ENCODE measurements at regions not wholly inside any gene's neighbourhood (a gene's known extent, or its start where the extent isn't known, plus 50 kb on each side); places are given as distances from the start of the nearest gene placed in this dataset.

GRCh38 chr4:125104616-125105015 is 210.1 kb upstream of the FAT4 start:
- no peak overlapping the region for H2AFZ ChIP-seq (ENCODE audit: low read length)
- H3K79me2 ChIP-seq (ENCODE audit: insufficient read depth, low read length), result no peaks in the 10 kb centered on the region
- H3K27ac ChIP-seq (ENCODE audit: low read depth, low read length, poor library complexity, severe bottlenecking), result no peak overlapping the region

GRCh38 chr4:125101719-125102118 is 213.0 kb upstream of the FAT4 start:
- no peaks in the 10 kb centered on the region for H3K79me2 ChIP-seq (ENCODE audit: insufficient read depth, low read length)
- TF ChIP-seq CTCF (IDR thresholded peaks at IDR 0.05; ENCODE audit: low read length), result no peak
- TF ChIP-seq EZH2 (IDR thresholded peaks at IDR 0.05; ENCODE audit: borderline replicate concordance, low read length), result no peak
- no peaks in the 10 kb centered on the region for H3K27me3 ChIP-seq (ENCODE audit: insufficient read depth, low read length)
- no peaks in the 10 kb centered on the region for H3K9me3 ChIP-seq (ENCODE audit: low read length)
- H3K4me3 ChIP-seq (ENCODE audit: low read depth, low read length, poor library complexity, severe bottlenecking), result no peak overlapping the region
- no peak overlapping the region for H3K4me2 ChIP-seq (ENCODE audit: low read length)
- no peaks in the 10 kb centered on the region for H3K9me2 ChIP-seq (ENCODE audit: low read depth, low read length)
- H3K4me1 ChIP-seq (ENCODE audit: insufficient read depth, low read length, severe bottlenecking), result no peaks in the 10 kb centered on the region
- H3F3A ChIP-seq (ENCODE audit: insufficient read depth, low read length), result no peaks in the 10 kb centered on the region
- H3K9ac ChIP-seq (ENCODE audit: low read length), result no peak overlapping the region
- H4K20me1 ChIP-seq (ENCODE audit: insufficient read depth, low read length), result no peaks in the 10 kb centered on the region
- H2AFZ ChIP-seq (ENCODE audit: low read length), result no peak overlapping the region
- no peak overlapping the region for H3K27ac ChIP-seq (ENCODE audit: low read depth, low read length, poor library complexity, severe bottlenecking)
- no peaks in the 10 kb centered on the region for H3K36me3 ChIP-seq (ENCODE audit: insufficient read depth, low read length)

More at GRCh38 chr4:125104616-125105015, 210.1 kb upstream of the FAT4 start:
- Histone ChIP-seq H3K9ac (ENCODE audit: low read length) (no peak overlapping the region), H3K4me2 (ENCODE audit: low read length) (no peak overlapping the region), H3K4me1 (ENCODE audit: insufficient read depth, low read length, severe bottlenecking) (no peaks in the 10 kb centered on the region), H3K27me3 (ENCODE audit: insufficient read depth, low read length) (no peaks in the 10 kb centered on the region), H3K9me2 (ENCODE audit: low read depth, low read length) (no peaks in the 10 kb centered on the region), H3K9me3 (ENCODE audit: low read length) (no peaks in the 10 kb centered on the region), H4K20me1 (ENCODE audit: insufficient read depth, low read length) (no peaks in the 10 kb centered on the region), H3K4me3 (ENCODE audit: low read depth, low read length, poor library complexity, severe bottlenecking) (no peak overlapping the region), H3K36me3 (ENCODE audit: insufficient read depth, low read length) (no peaks in the 10 kb centered on the region), H3F3A (ENCODE audit: insufficient read depth, low read length) (no peaks in the 10 kb centered on the region)
- TF ChIP-seq CTCF (IDR thresholded peaks at IDR 0.05; ENCODE audit: low read length), result no peak
- no peak for TF ChIP-seq EZH2 (IDR thresholded peaks at IDR 0.05; ENCODE audit: borderline replicate concordance, low read length)

- H3K27ac ChIP-seq (ENCODE audit: low read depth, low read length, poor library complexity, severe bottlenecking), result no peak overlapping the region
- TF ChIP-seq EZH2 (IDR thresholded peaks at IDR 0.05; ENCODE audit: borderline replicate concordance, low read length) (no peak), CTCF (IDR thresholded peaks at IDR 0.05; ENCODE audit: low read length) (no peak)
- H3K36me3 ChIP-seq (ENCODE audit: insufficient read depth, low read length), result no peaks in the 10 kb centered on the region
- no peaks in the 10 kb centered on the region for H3K27me3 ChIP-seq (ENCODE audit: insufficient read depth, low read length)
- H3K4me1 ChIP-seq (ENCODE audit: insufficient read depth, low read length, severe bottlenecking), result no peaks in the 10 kb centered on the region
- no peak overlapping the region for H2AFZ ChIP-seq (ENCODE audit: low read length)
- no peak overlapping the region for H3K9ac ChIP-seq (ENCODE audit: low read length)
- no peaks in the 10 kb centered on the region for H3K79me2 ChIP-seq (ENCODE audit: insufficient read depth, low read length)
- H3K9me3 ChIP-seq (ENCODE audit: low read length), result no peaks in the 10 kb centered on the region
- no peak overlapping the region for H3K4me3 ChIP-seq (ENCODE audit: low read depth, low read length, poor library complexity, severe bottlenecking)
- H3K4me2 ChIP-seq (ENCODE audit: low read length), result no peak overlapping the region
- no peaks in the 10 kb centered on the region for H3F3A ChIP-seq (ENCODE audit: insufficient read depth, low read length)
- no peaks in the 10 kb centered on the region for H4K20me1 ChIP-seq (ENCODE audit: insufficient read depth, low read length)
- no peaks in the 10 kb centered on the region for H3K9me2 ChIP-seq (ENCODE audit: low read depth, low read length)
Observed at GRCh38 chr4:125097729-125098128, 217.0 kb upstream of the FAT4 start.

Data from OCI-LY1 (cell line).